ENCODE measurements at regions not wholly inside any gene's neighbourhood (a gene's known extent, or its start where the extent isn't known, plus 50 kb on each side); places are given as distances from the start of the nearest gene placed in this dataset.

DNA sequence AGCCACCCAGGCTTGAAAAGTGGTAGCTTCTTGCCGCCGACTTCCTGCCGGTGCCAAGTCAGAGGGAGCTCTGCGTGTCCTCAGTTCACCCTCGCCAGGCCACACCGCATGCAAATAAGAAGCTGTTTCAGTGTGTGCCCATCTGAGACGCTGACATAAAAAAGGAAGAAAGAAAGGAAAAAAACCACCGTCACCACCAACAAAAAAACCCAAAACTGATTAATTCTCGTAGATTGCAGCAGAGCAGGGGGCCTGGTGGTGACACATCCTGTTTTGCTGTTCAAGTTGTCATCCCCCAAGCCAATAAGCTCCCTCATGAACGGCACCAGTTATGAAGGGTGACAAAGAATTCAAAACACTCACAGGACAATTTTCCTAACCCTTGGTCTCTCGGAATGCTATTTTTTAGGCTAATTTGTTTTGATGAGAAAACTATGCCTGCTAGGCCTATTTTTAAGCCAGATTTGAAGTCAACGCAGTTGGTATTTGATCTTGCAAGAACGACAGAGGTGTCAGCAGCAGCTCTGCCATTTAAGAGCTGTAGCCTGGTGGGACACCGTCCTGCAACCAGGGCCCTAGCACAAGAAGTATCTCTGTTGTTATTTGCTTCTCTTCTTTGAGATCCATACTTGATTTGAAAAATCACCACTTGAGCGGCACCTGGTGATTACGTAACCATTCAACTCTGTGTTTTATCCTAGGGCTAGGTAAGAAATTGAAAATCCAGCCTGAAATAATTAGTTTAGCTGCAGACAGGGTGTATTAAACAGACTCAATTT is 145.6 kb downstream of the PFKFB3 start:
- TF ChIP-seq, protein P1, sequence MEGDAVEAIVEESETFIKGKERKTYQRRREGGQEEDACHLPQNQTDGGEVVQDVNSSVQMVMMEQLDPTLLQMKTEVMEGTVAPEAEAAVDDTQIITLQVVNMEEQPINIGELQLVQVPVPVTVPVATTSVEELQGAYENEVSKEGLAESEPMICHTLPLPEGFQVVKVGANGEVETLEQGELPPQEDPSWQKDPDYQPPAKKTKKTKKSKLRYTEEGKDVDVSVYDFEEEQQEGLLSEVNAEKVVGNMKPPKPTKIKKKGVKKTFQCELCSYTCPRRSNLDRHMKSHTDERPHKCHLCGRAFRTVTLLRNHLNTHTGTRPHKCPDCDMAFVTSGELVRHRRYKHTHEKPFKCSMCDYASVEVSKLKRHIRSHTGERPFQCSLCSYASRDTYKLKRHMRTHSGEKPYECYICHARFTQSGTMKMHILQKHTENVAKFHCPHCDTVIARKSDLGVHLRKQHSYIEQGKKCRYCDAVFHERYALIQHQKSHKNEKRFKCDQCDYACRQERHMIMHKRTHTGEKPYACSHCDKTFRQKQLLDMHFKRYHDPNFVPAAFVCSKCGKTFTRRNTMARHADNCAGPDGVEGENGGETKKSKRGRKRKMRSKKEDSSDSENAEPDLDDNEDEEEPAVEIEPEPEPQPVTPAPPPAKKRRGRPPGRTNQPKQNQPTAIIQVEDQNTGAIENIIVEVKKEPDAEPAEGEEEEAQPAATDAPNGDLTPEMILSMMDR (IDR thresholded peaks at IDR 0.05) = no peak
- TF ChIP-seq POLR2A (IDR thresholded peaks at IDR 0.05) = no peak
